ENCODE measurements at regions not wholly inside any gene's neighbourhood (a gene's known extent, or its start where the extent isn't known, plus 50 kb on each side); places are given as distances from the start of the nearest gene placed in this dataset.

- TF ChIP-seq JUND (IDR thresholded peaks at IDR 0.05; ENCODE audit: low read depth): no peak
- in situ Hi-C loops (cut with HindIII; ENCODE audit: low pct_unique_long_range_greater_than_20kb, low sequenced_read_pairs): no loop called here
- no peak for DNase-seq (ENCODE audit: low read depth in 1 of 2, low spot score in 1 of 2)
These were observed 145.3 kb upstream of the FOXN2 start for GRCh38 chr2:48169141-48169592.

- in situ Hi-C loops (cut with HindIII; ENCODE audit: low pct_unique_long_range_greater_than_20kb, low sequenced_read_pairs): no loop called here
- TF ChIP-seq JUND (IDR thresholded peaks at IDR 0.05; ENCODE audit: low read depth): no peak
- DNase-seq (ENCODE audit: low read depth in 1 of 2, low spot score in 1 of 2): no peak
These were observed 144.2 kb upstream of the FOXN2 start for GRCh38 chr2:48170281-48170680.

GRCh38 chr2:48173141-48173540 is 141.3 kb upstream of the FOXN2 start:
- in situ Hi-C loops (cut with HindIII; ENCODE audit: low pct_unique_long_range_greater_than_20kb, low sequenced_read_pairs): no loop called here
- no peak for TF ChIP-seq JUND (IDR thresholded peaks at IDR 0.05; ENCODE audit: low read depth)
- DNase-seq (ENCODE audit: low read depth in 1 of 2, low spot score in 1 of 2): no peak

- no peak for TF ChIP-seq JUND (IDR thresholded peaks at IDR 0.05; ENCODE audit: low read depth)
- in situ Hi-C loops (cut with HindIII; ENCODE audit: low pct_unique_long_range_greater_than_20kb, low sequenced_read_pairs): no loop called here
- DNase-seq (ENCODE audit: low read depth in 1 of 2, low spot score in 1 of 2): no peak
These were observed 140.0 kb upstream of the FOXN2 start for GRCh38 chr2:48174503-48174902.

GRCh38 chr2:48175254-48175653 is 139.2 kb upstream of the FOXN2 start:
- no peak for TF ChIP-seq JUND (IDR thresholded peaks at IDR 0.05; ENCODE audit: low read depth)

GRCh38 chr2:48175656-48176055 is 138.8 kb upstream of the FOXN2 start:
- in situ Hi-C loops (cut with HindIII; ENCODE audit: low pct_unique_long_range_greater_than_20kb, low sequenced_read_pairs): no loop called here
- no peak for TF ChIP-seq JUND (IDR thresholded peaks at IDR 0.05; ENCODE audit: low read depth)
- DNase-seq (ENCODE audit: low read depth in 1 of 2, low spot score in 1 of 2): no peak

More at GRCh38 chr2:48175254-48175653, 139.2 kb upstream of the FOXN2 start:
- in situ Hi-C loops (cut with HindIII; ENCODE audit: low pct_unique_long_range_greater_than_20kb, low sequenced_read_pairs): no loop called here
- DNase-seq (ENCODE audit: low read depth in 1 of 2, low spot score in 1 of 2): no peak

GRCh38 chr2:48176876-48177275 is 137.6 kb upstream of the FOXN2 start:
- no peak for DNase-seq (ENCODE audit: low read depth in 1 of 2, low spot score in 1 of 2)
- no peak for TF ChIP-seq JUND (IDR thresholded peaks at IDR 0.05; ENCODE audit: low read depth)
- in situ Hi-C loops (cut with HindIII; ENCODE audit: low pct_unique_long_range_greater_than_20kb, low sequenced_read_pairs): no loop called here

GRCh38 chr2:48178611-48179010 is 135.9 kb upstream of the FOXN2 start:
- in situ Hi-C loops (cut with HindIII; ENCODE audit: low pct_unique_long_range_greater_than_20kb, low sequenced_read_pairs): no loop called here
- DNase-seq (ENCODE audit: low read depth in 1 of 2, low spot score in 1 of 2): no peak
- no peak for TF ChIP-seq JUND (IDR thresholded peaks at IDR 0.05; ENCODE audit: low read depth)

GRCh38 chr2:48180557-48180956 is 133.9 kb upstream of the FOXN2 start:
- no peak for TF ChIP-seq JUND (IDR thresholded peaks at IDR 0.05; ENCODE audit: low read depth)
- in situ Hi-C loops (cut with HindIII; ENCODE audit: low pct_unique_long_range_greater_than_20kb, low sequenced_read_pairs): no loop called here
- no peak for DNase-seq (ENCODE audit: low read depth in 1 of 2, low spot score in 1 of 2)

- no peak for DNase-seq (ENCODE audit: low read depth in 1 of 2, low spot score in 1 of 2)
- TF ChIP-seq JUND (IDR thresholded peaks at IDR 0.05; ENCODE audit: low read depth): no peak
- in situ Hi-C loops (cut with HindIII; ENCODE audit: low pct_unique_long_range_greater_than_20kb, low sequenced_read_pairs): no loop called here
These were observed 131.2 kb upstream of the FOXN2 start for GRCh38 chr2:48183276-48183675.

GRCh38 chr2:48183991-48184390 is 130.5 kb upstream of the FOXN2 start:
- TF ChIP-seq JUND (IDR thresholded peaks at IDR 0.05; ENCODE audit: low read depth): no peak
- in situ Hi-C loops (cut with HindIII; ENCODE audit: low pct_unique_long_range_greater_than_20kb, low sequenced_read_pairs): no loop called here
- DNase-seq (ENCODE audit: low read depth in 1 of 2, low spot score in 1 of 2): no peak

- TF ChIP-seq JUND (IDR thresholded peaks at IDR 0.05; ENCODE audit: low read depth): no peak
- in situ Hi-C loops (cut with HindIII; ENCODE audit: low pct_unique_long_range_greater_than_20kb, low sequenced_read_pairs): no loop called here
- no peak for DNase-seq (ENCODE audit: low read depth in 1 of 2, low spot score in 1 of 2)
These were observed 127.0 kb upstream of the FOXN2 start for GRCh38 chr2:48187503-48187902.

- no peak for TF ChIP-seq JUND (IDR thresholded peaks at IDR 0.05; ENCODE audit: low read depth)
- in situ Hi-C loops (cut with HindIII; ENCODE audit: low pct_unique_long_range_greater_than_20kb, low sequenced_read_pairs): no loop called here
- no peak for DNase-seq (ENCODE audit: low read depth in 1 of 2, low spot score in 1 of 2)
These were observed 124.8 kb upstream of the FOXN2 start for GRCh38 chr2:48189552-48190228.

GRCh38 chr2:48190230-48190629 is 124.3 kb upstream of the FOXN2 start:
- no peak for TF ChIP-seq JUND (IDR thresholded peaks at IDR 0.05; ENCODE audit: low read depth)
- DNase-seq (ENCODE audit: low read depth in 1 of 2, low spot score in 1 of 2): no peak
- in situ Hi-C loops (cut with HindIII; ENCODE audit: low pct_unique_long_range_greater_than_20kb, low sequenced_read_pairs): no loop called here
